ENCODE measurements at regions not wholly inside any gene's neighbourhood (a gene's known extent, or its start where the extent isn't known, plus 50 kb on each side); places are given as distances from the start of the nearest gene placed in this dataset.

GRCh38 chr2:7913974-7914373 lies 767.9 kb upstream of the ID2 start:
- no peak for TF ChIP-seq ZNF274 (IDR thresholded peaks at IDR 0.05; ENCODE audit: low read depth, low read length)
- TF ChIP-seq SUZ12 (IDR thresholded peaks at IDR 0.05; ENCODE audit: extremely low read depth, insufficient read depth, insufficient read length): no peak
- TF ChIP-seq YY1 (IDR thresholded peaks at IDR 0.05; ENCODE audit: insufficient read depth, insufficient read length): no peak
- no peaks in the 10 kb centered on the region for H3K36me3 ChIP-seq (ENCODE audit: insufficient read depth, insufficient read length, low read length)
- H3K9me3 ChIP-seq (ENCODE audit: insufficient read depth, low read length): no peaks in the 10 kb centered on the region
- H3K4me1 ChIP-seq (ENCODE audit: insufficient read depth, insufficient read length): no peaks in the 10 kb centered on the region
- no peak for DNase-seq (ENCODE audit: low read depth, low spot score)
- no peak overlapping the region for H3K4me3 ChIP-seq (ENCODE audit: insufficient read length, low read depth)
- no peaks in the 10 kb centered on the region for H3K27me3 ChIP-seq (ENCODE audit: insufficient read depth, insufficient read length)
- H3K9ac ChIP-seq (ENCODE audit: insufficient read length, low read depth): no peak overlapping the region

GRCh38 chr2:7915302-7916091 lies 766.4 kb upstream of the ID2 start:
- no peaks in the 10 kb centered on the region for H3K27me3 ChIP-seq (ENCODE audit: insufficient read depth, insufficient read length)
- DNase-seq (ENCODE audit: low read depth, low spot score): no peak
- no peak overlapping the region for H3K4me3 ChIP-seq (ENCODE audit: insufficient read length, low read depth)
- H3K9ac ChIP-seq (ENCODE audit: insufficient read length, low read depth): no peak overlapping the region
- H3K9me3 ChIP-seq (ENCODE audit: insufficient read depth, low read length): no peaks in the 10 kb centered on the region
- no peaks in the 10 kb centered on the region for H3K4me1 ChIP-seq (ENCODE audit: insufficient read depth, insufficient read length)
- no peaks in the 10 kb centered on the region for H3K36me3 ChIP-seq (ENCODE audit: insufficient read depth, insufficient read length, low read length)
- no peak for TF ChIP-seq ZNF274 (IDR thresholded peaks at IDR 0.05; ENCODE audit: low read depth, low read length)
- no peak for TF ChIP-seq YY1 (IDR thresholded peaks at IDR 0.05; ENCODE audit: insufficient read depth, insufficient read length)
- TF ChIP-seq SUZ12 (IDR thresholded peaks at IDR 0.05; ENCODE audit: extremely low read depth, insufficient read depth, insufficient read length): no peak

DNA sequence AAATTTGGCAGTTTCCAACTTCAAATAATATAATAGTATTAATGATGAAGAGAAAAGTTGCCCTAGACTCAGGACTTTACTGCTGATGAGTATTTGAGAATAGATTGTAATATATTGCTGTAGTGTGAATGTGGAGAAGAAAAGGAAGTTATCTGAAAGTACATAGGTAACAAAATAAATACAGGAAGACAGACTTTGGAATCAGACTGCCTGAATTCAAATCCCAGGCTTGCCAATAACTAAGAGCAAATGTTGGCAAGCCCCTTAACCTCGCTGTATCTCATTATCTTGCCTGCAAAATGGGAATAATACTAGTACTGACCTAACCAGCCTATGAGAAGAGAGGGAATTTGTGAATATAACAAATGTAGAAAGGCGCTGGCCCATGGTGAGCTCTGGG lies 765.2 kb upstream of the ID2 start:
- Histone ChIP-seq H3K27me3 (ENCODE audit: insufficient read depth, insufficient read length) (no peaks in the 10 kb centered on the region), H3K36me3 (ENCODE audit: insufficient read depth, insufficient read length, low read length) (no peaks in the 10 kb centered on the region), H3K9ac (ENCODE audit: insufficient read length, low read depth) (no peak overlapping the region), H3K4me3 (ENCODE audit: insufficient read length, low read depth) (no peak overlapping the region), H3K9me3 (ENCODE audit: insufficient read depth, low read length) (no peaks in the 10 kb centered on the region), H3K4me1 (ENCODE audit: insufficient read depth, insufficient read length) (no peaks in the 10 kb centered on the region)
- no peak for TF ChIP-seq ZNF274 (IDR thresholded peaks at IDR 0.05; ENCODE audit: low read depth, low read length)
- DNase-seq (ENCODE audit: low read depth, low spot score): no peak

GRCh38 chr2:7919510-7919909 lies 762.3 kb upstream of the ID2 start:
- DNase-seq (ENCODE audit: low read depth, low spot score): no peak

GRCh38 chr2:7924023-7924762 lies 757.7 kb upstream of the ID2 start:
- Histone ChIP-seq H3K36me3 (ENCODE audit: insufficient read depth, insufficient read length, low read length) (no peaks in the 10 kb centered on the region), H3K9ac (ENCODE audit: insufficient read length, low read depth) (no peak overlapping the region), H3K4me3 (ENCODE audit: insufficient read length, low read depth) (no peak overlapping the region), H3K9me3 (ENCODE audit: insufficient read depth, low read length) (0 out of 2 replicates have a peak, but pooled peaks cover 4% of the 10 kb centered on the region), H3K4me1 (ENCODE audit: insufficient read depth, insufficient read length) (no peaks in the 10 kb centered on the region), H3K27me3 (ENCODE audit: insufficient read depth, insufficient read length) (no peaks in the 10 kb centered on the region)
- no peak for DNase-seq (ENCODE audit: low read depth, low spot score)
- no peak for TF ChIP-seq SUZ12 (IDR thresholded peaks at IDR 0.05; ENCODE audit: extremely low read depth, insufficient read depth, insufficient read length)
- no peak for TF ChIP-seq YY1 (IDR thresholded peaks at IDR 0.05; ENCODE audit: insufficient read depth, insufficient read length)
- no peak for TF ChIP-seq ZNF274 (IDR thresholded peaks at IDR 0.05; ENCODE audit: low read depth, low read length)

More at GRCh38 chr2:7919510-7919909, 762.3 kb upstream of the ID2 start:
- Histone ChIP-seq H3K36me3 (ENCODE audit: insufficient read depth, insufficient read length, low read length) (no peaks in the 10 kb centered on the region), H3K9me3 (ENCODE audit: insufficient read depth, low read length) (0 out of 2 replicates have a peak, but pooled peaks cover 4% of the 10 kb centered on the region), H3K4me1 (ENCODE audit: insufficient read depth, insufficient read length) (no peaks in the 10 kb centered on the region), H3K27me3 (ENCODE audit: insufficient read depth, insufficient read length) (no peaks in the 10 kb centered on the region), H3K4me3 (ENCODE audit: insufficient read length, low read depth) (no peak overlapping the region), H3K9ac (ENCODE audit: insufficient read length, low read depth) (no peak overlapping the region)
- TF ChIP-seq ZNF274 (IDR thresholded peaks at IDR 0.05; ENCODE audit: low read depth, low read length) (no peak), YY1 (IDR thresholded peaks at IDR 0.05; ENCODE audit: insufficient read depth, insufficient read length) (no peak), SUZ12 (IDR thresholded peaks at IDR 0.05; ENCODE audit: extremely low read depth, insufficient read depth, insufficient read length) (no peak)

DNA sequence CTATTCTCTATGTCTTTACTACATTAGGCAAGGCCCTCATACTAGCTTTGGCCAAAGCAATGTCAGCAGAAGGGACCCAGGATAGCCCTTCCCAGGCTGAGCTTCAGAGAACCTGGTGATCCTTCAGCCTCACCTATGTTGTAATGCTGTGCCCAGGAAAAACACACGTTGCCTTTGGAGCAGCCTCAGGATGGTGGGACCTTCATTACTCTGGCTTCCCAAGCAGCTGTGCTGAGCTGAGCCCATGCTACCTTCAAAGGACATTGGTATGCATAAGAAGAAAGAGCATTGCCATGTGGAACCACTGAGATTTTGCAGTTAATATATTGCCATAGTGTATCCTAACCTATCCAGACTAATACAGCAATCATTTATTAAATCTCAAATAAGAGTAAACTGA lies 756.4 kb upstream of the ID2 start:
- no peak overlapping the region for H3K9ac ChIP-seq (ENCODE audit: insufficient read length, low read depth)
- no peaks in the 10 kb centered on the region for H3K27me3 ChIP-seq (ENCODE audit: insufficient read depth, insufficient read length)
- H3K4me3 ChIP-seq (ENCODE audit: insufficient read length, low read depth): no peak overlapping the region
- no peak for DNase-seq (ENCODE audit: low read depth, low spot score)
- H3K9me3 ChIP-seq (ENCODE audit: insufficient read depth, low read length): 0 out of 2 replicates have a peak, but pooled peaks cover 4% of the 10 kb centered on the region
- no peak for TF ChIP-seq SUZ12 (IDR thresholded peaks at IDR 0.05; ENCODE audit: extremely low read depth, insufficient read depth, insufficient read length)
- TF ChIP-seq YY1 (IDR thresholded peaks at IDR 0.05; ENCODE audit: insufficient read depth, insufficient read length): no peak
- TF ChIP-seq ZNF274 (IDR thresholded peaks at IDR 0.05; ENCODE audit: low read depth, low read length): no peak
- H3K36me3 ChIP-seq (ENCODE audit: insufficient read depth, insufficient read length, low read length): no peaks in the 10 kb centered on the region
- no peaks in the 10 kb centered on the region for H3K4me1 ChIP-seq (ENCODE audit: insufficient read depth, insufficient read length)

GRCh38 chr2:7927691-7928090 lies 754.2 kb upstream of the ID2 start:
- Histone ChIP-seq H3K4me1 (ENCODE audit: insufficient read depth, insufficient read length) (no peaks in the 10 kb centered on the region), H3K9ac (ENCODE audit: insufficient read length, low read depth) (no peak overlapping the region), H3K36me3 (ENCODE audit: insufficient read depth, insufficient read length, low read length) (no peaks in the 10 kb centered on the region), H3K27me3 (ENCODE audit: insufficient read depth, insufficient read length) (no peaks in the 10 kb centered on the region), H3K4me3 (ENCODE audit: insufficient read length, low read depth) (no peak overlapping the region), H3K9me3 (ENCODE audit: insufficient read depth, low read length) (0 out of 2 replicates have a peak, but pooled peaks cover 4% of the 10 kb centered on the region)
- TF ChIP-seq SUZ12 (IDR thresholded peaks at IDR 0.05; ENCODE audit: extremely low read depth, insufficient read depth, insufficient read length) (no peak), ZNF274 (IDR thresholded peaks at IDR 0.05; ENCODE audit: low read depth, low read length) (no peak), YY1 (IDR thresholded peaks at IDR 0.05; ENCODE audit: insufficient read depth, insufficient read length) (no peak)
- no peak for DNase-seq (ENCODE audit: low read depth, low spot score)

Measured in NT2/D1 (cell line).